ENCODE measurements at regions not wholly inside any gene's neighbourhood (a gene's known extent, or its start where the extent isn't known, plus 50 kb on each side); places are given as distances from the start of the nearest gene placed in this dataset.

DNA sequence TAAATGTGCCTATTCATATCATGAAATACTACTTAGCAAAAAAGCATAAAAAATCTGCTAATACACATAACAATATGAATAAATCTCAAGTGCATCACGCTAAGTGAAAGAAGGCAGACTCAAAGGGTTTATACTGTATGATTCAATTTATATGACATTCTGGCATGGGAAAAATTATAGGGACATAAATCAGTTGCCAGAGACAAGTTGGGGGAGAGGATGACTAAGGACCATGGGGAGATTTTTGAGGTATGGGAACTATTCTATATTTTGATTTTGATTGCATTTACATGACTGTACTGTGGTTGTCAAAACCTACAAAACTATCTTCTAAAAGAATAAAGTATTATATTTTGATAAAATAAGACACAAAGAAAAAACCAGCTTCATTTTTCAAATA is 650.3 kb upstream of the NR5A2 start:
- DNase-seq (ENCODE audit: low spot score in 2 of 2), result no peak
- H3K27ac ChIP-seq, result no peak overlapping the region
- H3K36me3 ChIP-seq, result no peaks in the 10 kb centered on the region
- H3K4me1 ChIP-seq, result no peaks in the 10 kb centered on the region
- TF ChIP-seq, protein P1, sequence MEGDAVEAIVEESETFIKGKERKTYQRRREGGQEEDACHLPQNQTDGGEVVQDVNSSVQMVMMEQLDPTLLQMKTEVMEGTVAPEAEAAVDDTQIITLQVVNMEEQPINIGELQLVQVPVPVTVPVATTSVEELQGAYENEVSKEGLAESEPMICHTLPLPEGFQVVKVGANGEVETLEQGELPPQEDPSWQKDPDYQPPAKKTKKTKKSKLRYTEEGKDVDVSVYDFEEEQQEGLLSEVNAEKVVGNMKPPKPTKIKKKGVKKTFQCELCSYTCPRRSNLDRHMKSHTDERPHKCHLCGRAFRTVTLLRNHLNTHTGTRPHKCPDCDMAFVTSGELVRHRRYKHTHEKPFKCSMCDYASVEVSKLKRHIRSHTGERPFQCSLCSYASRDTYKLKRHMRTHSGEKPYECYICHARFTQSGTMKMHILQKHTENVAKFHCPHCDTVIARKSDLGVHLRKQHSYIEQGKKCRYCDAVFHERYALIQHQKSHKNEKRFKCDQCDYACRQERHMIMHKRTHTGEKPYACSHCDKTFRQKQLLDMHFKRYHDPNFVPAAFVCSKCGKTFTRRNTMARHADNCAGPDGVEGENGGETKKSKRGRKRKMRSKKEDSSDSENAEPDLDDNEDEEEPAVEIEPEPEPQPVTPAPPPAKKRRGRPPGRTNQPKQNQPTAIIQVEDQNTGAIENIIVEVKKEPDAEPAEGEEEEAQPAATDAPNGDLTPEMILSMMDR (IDR thresholded peaks at IDR 0.05), result no peak
- H3K9me3 ChIP-seq, result no peaks in the 10 kb centered on the region
- no peak overlapping the region for H3K4me3 ChIP-seq
- intact Hi-C loops (cut with DNase I), result no loop called here
- no peaks in the 10 kb centered on the region for H3K27me3 ChIP-seq

DNA sequence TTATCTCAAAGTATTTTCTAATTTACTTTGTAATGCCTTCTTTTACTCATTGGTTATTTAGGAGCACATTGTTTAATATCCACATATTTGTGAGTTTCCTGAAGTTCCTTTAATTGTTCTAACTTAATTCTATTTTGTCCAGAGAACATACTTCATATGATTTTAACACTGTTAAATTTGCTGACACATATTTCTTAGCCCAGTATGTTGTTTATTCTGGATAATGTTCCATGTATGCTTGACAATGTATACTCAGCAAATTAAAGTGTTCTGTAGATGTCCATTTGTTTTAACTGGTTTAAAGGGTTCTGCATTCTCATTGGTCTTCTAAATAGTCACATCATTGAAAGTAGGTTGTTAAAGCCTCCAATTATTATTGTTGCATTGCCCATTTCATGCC is 643.7 kb upstream of the NR5A2 start:
- H3K27ac ChIP-seq, result no peak overlapping the region
- no peak overlapping the region for H3K4me3 ChIP-seq
- no peaks in the 10 kb centered on the region for H3K36me3 ChIP-seq
- TF ChIP-seq, protein P1 (IDR thresholded peaks at IDR 0.05), result no peak
- intact Hi-C loops (cut with DNase I), result no loop called here
- DNase-seq (ENCODE audit: low spot score in 2 of 2), result no peak
- no peaks in the 10 kb centered on the region for H3K4me1 ChIP-seq
- H3K27me3 ChIP-seq, result no peaks in the 10 kb centered on the region
- H3K9me3 ChIP-seq, result no peaks in the 10 kb centered on the region

DNA sequence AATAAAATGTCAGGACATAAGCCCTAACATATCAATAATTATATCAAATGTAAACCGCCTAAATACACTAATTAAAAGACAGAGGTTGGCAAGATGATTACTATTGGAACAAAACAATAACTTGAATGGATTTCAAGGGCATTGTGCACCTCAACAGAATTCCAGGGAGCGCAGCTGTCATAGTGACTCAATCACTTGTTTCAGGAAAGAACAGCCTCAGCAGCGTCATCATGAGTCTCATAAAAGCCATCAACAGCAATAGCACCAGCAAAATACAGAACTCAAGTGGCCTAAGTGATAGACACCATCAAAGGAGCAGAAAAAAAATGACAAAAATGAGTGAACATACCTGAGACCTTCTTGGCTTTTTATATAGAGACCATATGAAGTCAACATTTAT is 632.7 kb upstream of the NR5A2 start:
- Histone ChIP-seq H3K27me3 (no peaks in the 10 kb centered on the region), H3K36me3 (no peaks in the 10 kb centered on the region), H3K9me3 (no peaks in the 10 kb centered on the region), H3K27ac (no peak overlapping the region), H3K4me1 (no peaks in the 10 kb centered on the region), H3K4me3 (no peak overlapping the region)
- no peak for DNase-seq (ENCODE audit: low spot score in 2 of 2)
- intact Hi-C loops (cut with DNase I), result no loop called here
- TF ChIP-seq, protein P1 (IDR thresholded peaks at IDR 0.05), result no peak

DNA sequence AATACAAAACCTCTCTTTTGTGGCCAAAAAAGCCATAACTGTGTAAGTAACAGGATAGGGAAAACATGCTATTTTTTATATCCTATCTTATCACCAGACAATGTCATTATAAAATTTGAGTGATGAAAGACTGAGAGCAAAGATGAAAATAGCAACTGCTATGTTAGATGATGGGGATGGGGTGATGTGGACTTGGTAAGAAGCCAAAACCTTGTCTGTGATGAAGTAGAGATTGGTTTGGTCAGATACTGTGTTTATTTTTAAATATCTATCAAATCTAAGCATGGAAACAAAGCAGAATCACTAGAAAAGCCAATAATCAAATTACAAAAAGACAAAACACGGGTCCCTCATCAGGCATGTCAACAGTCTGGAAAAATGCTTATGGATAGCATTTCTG is 631.1 kb upstream of the NR5A2 start:
- TF ChIP-seq, protein P1 (IDR thresholded peaks at IDR 0.05), result no peak
- H3K9me3 ChIP-seq, result no peaks in the 10 kb centered on the region
- no peak overlapping the region for H3K27ac ChIP-seq
- no peaks in the 10 kb centered on the region for H3K4me1 ChIP-seq
- DNase-seq (ENCODE audit: low spot score in 2 of 2), result no peak
- H3K36me3 ChIP-seq, result no peaks in the 10 kb centered on the region
- no peak overlapping the region for H3K4me3 ChIP-seq
- no peaks in the 10 kb centered on the region for H3K27me3 ChIP-seq
- intact Hi-C loops (cut with DNase I), result no loop called here

DNA sequence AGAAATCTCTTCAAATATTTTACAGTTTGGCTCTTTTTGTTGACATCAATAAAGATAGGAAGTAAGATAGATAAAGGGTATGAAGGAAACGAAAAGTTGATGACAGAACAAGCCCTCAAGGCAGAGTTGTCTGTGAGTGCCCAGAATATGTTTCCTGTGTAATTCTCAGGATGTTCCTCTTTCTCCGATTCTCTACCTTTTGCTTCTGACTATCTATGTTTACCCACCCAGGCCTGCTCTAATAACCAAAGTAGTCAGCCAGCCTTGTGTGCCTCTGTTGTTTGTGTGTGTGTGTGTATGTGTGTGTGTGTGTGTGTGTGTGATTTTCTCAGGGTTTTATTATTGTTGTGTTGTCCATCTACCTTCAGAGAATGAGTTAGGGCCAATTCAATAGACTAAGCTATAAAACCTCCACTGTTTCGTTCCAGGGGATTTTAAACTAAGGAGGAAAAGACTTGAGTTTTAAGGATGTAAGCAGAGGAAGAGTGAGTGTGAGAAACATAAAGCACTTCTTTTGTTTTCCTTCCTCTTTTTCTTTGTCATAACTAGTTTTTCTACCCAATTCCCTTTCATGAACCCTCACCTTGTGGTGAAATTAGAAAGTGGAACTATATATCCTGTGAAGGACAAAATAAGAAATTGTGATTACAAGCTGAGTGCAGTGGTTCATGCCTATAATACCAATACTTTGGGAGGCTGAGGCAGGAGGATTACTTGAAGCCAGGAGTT is 627.4 kb upstream of the NR5A2 start:
- intact Hi-C loops (cut with DNase I), result no loop called here
- DNase-seq (ENCODE audit: low spot score in 2 of 2), result no peak
- TF ChIP-seq, protein P1 (IDR thresholded peaks at IDR 0.05), result no peak
- Histone ChIP-seq H3K9me3 (no peaks in the 10 kb centered on the region), H3K36me3 (no peaks in the 10 kb centered on the region), H3K27ac (no peak overlapping the region), H3K27me3 (no peaks in the 10 kb centered on the region), H3K4me3 (no peak overlapping the region), H3K4me1 (no peaks in the 10 kb centered on the region)

All from ascending aorta (tissue), 2 donors.